ENCODE measurements at regions not wholly inside any gene's neighbourhood (a gene's known extent, or its start where the extent isn't known, plus 50 kb on each side); places are given as distances from the start of the nearest gene placed in this dataset.

DNA sequence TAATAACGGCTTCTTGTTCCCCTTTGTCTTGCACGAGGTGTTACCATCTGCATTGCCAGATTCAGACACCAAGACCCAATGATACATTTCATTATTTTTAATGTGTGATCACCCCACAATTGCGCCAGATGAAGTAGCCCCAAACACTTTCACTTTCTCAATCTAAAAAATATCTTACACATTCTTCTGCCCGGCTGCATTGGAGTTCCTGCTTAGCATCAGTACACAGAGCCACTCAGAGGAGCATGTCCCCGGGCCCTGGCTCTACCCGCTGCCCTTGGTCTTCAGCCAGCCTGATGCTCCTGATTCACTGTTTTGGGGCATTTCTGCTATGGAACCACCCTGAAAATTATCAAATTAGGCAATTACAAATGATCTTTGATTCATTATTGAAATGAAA is 66.0 kb upstream of the TENM3 start:
- peak; percentile 74 for DNase-seq
- in situ Hi-C loops (cut with HindIII; ENCODE audit: low pct_ligation_motif_present, low pct_unique_long_range_greater_than_20kb, low sequenced_read_pairs): no loop called here

DNA sequence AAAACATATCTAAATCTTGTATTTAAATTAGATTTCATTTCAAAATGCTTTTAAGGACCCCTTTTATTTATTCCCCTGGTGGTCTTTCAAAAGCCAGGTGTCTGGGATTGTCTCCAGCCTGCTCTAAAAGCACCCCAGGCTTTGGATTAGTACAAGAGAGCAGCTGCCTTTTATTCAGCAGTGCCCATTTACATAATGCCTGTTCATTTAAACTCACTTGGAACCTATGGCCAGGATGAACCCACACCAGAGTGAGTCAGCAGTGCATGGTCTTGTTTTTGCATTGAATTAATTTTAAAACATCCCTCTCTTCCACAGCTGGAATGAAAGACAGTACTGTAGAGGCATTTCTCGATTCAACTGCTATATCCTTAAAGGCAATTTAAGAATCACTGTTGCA is 64.1 kb upstream of the TENM3 start:
- DNase-seq: peak; percentile 49
- in situ Hi-C loops (cut with HindIII; ENCODE audit: low pct_ligation_motif_present, low pct_unique_long_range_greater_than_20kb, low sequenced_read_pairs): no loop called here

DNA sequence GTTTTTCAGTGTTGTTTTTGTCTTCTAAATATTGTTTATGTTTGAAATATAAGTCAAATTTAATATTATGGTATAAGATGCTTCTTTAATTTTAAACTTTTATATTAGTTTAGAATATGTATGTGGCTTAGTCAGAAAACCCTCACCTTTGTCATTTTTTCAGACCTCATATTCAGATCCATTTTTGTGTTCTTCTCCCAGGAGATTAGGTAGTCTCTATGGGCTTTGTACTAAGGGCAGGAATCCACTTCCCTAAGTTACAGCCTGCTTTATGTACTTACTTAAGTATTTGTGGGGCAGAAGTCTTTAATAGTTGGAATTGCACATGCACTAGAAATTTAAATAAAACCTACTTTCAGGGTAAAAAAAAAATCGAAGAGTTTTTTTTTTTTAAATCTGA is 63.5 kb upstream of the TENM3 start:
- in situ Hi-C loops (cut with HindIII; ENCODE audit: low pct_ligation_motif_present, low pct_unique_long_range_greater_than_20kb, low sequenced_read_pairs): no loop called here
- no peak for DNase-seq

DNA sequence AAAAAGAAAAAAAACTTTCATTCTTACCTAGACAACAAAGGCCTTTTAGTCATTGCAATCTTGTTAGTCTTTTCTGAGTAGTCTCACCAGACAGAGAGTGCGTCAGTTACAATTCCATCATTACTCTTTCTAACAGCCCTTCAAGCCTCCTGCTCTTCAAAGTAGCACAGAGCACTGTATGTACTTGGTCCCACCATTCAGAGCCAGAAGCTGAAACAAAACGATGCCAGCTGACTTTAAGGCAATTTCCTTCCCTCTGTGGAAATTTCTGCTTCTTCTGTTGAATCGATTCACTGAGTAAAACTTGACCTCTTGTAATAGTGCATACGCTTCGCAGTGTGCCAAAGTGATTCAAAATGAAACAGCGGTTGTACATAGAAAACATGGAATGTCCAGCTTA is 57.7 kb upstream of the TENM3 start:
- in situ Hi-C loops (cut with HindIII; ENCODE audit: low pct_ligation_motif_present, low pct_unique_long_range_greater_than_20kb, low sequenced_read_pairs): no loop called here
- peak; percentile 50 for DNase-seq

DNA sequence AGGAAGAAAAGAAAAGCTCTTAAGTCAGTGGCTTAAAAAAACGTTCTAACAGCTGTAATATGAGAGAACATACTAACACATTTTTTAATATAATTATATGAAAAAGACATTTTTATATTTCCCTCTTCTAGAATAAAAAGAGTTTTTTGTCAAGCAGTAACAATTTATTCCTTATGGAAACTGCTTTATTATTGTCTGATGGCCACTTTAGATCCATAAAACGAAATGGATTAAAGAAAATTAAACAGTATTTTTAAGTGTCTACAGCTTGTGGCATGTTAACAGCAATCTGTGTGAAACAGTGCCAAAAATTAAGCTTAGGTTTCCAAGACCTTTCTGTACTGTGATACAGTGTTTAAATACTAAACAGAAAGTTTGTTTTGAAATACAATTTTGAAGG is 55.5 kb upstream of the TENM3 start:
- DNase-seq: no peak
- in situ Hi-C loops (cut with HindIII; ENCODE audit: low pct_ligation_motif_present, low pct_unique_long_range_greater_than_20kb, low sequenced_read_pairs): no loop called here

DNA sequence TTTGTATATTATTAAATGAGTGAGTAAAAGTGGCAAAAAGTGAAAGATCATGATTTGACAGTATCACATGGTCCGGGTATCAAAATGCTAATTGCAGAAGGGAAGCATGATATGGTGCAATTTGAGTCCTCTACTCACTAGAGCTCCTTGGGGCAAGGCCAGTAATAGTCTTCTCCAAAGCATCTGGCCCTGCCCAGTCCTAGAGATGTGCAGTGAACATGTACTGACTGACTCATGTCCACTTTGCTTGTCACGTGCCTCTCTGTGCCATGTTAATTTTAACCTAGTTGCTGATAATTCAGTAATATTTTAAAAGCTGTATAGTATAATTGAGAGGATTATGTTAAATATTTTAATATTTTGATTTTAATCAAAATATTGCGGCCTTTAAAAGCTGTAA is 54.6 kb upstream of the TENM3 start:
- no peak for DNase-seq
- in situ Hi-C loops (cut with HindIII; ENCODE audit: low pct_ligation_motif_present, low pct_unique_long_range_greater_than_20kb, low sequenced_read_pairs): no loop called here

DNA sequence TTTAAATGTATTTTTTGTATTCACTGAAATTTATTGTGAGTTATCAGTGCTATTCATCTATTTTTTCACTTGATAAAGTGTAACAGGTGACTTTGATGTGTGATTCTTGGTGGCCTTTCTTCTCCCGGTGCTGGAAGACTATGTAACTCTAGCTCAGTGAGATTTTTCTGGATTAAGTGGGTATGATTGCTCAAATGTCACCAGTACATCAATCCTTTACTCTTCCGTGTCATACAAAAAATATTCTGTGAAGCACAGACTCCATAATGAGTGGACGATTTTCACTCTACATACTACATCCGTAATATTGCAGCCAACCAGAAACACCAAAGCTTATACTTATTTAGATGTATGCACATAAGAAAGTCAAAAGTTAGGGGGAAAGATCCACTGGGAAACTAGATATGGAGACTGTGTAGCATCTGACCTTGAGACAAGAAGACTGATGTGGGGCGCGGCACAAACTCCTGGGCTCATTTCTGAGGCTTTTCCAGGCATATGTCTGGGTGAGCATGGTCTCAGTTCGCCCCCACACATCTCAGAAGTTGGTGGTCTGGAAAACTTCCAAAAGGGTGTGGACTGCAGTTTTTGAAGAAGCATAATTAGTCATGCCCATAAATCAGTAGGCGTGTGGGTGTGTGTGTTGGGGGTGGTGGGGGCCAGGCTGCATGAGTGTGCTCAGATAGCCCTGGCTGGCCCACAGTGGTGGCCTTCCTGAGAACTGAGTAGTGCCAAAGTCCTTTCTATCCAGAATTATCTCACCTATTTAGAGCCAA is 53.9 kb upstream of the TENM3 start:
- in situ Hi-C loops (cut with HindIII; ENCODE audit: low pct_ligation_motif_present, low pct_unique_long_range_greater_than_20kb, low sequenced_read_pairs): no loop called here
- DNase-seq: no peak

DNA sequence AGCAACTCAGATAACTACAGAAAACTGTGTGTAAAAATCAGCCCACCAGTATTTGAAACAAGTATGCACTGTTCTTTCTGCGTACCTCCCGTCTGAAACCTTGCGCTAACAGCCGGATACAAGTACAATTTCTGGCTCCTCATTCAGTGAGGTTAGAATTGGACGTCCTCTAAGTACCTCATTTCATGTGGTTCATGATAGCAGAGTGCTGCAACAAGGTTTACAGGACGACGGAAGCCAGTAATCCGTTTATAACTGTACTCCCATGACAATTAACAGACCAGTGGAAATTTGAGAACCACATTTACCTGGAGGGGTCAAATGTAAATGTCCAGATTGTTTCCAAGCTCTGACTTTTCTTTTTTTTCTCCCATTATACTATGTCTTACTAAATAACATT is 52.9 kb upstream of the TENM3 start:
- in situ Hi-C loops (cut with HindIII; ENCODE audit: low pct_ligation_motif_present, low pct_unique_long_range_greater_than_20kb, low sequenced_read_pairs): no loop called here
- DNase-seq: no peak

DNA sequence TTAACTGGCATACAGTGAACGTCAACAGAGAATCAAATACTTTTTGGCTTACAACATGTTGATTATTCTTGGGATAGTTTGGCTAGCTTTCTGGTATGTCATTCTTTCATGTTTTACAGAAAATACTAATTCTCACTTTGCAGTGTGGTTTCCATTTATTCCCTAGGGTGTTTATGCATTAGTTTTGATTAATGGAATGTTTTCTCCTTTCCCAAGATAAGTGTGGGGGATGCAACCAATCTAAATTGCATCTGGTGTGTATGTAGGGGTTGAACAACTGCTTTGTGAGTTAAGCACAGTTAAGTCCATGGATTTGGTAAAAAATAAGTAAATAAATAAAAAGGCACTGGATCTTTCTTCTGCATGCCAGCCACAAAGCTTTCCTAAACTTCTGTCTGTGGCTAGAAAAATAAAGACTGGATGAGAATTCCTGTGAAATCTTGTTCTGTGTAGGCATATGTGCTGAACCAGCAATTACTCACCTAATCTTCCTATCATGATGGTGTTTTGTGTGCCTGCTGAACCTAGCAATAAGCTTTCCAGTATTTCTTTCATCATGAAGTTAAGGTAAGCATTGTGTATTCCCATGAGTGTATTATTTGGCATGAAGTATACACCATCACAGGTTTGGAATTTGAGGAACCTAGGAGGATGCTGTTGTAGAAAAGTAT is 50.6 kb upstream of the TENM3 start:
- in situ Hi-C loops (cut with HindIII; ENCODE audit: low pct_ligation_motif_present, low pct_unique_long_range_greater_than_20kb, low sequenced_read_pairs): no loop called here
- DNase-seq: no peak

DNA sequence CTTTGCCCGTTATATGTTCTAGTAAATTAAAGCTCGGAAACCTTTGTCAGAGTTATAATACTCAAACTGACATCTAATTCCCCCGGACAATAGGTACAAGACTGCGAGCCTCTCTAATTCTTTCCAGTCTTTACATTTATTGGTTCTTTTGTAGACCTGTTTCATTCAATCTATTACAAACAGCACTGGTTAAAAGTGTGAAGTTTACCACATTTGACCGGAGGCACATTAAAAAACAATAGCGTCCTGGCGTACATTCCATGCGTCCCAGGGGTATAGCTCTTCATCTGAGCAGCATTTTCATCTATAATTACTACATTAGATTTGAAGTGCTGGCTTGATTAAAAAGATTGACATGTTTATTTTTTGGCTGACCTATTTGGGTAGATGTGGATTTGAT is 49.9 kb upstream of the TENM3 start:
- in situ Hi-C loops (cut with HindIII; ENCODE audit: low pct_ligation_motif_present, low pct_unique_long_range_greater_than_20kb, low sequenced_read_pairs): no loop called here
- no peak for DNase-seq
